Hepatocyte (in vitro differentiated cells): ENCODE measurements at regions not wholly inside any gene's neighbourhood (a gene's known extent, or its start where the extent isn't known, plus 50 kb on each side); places are given as distances from the start of the nearest gene placed in this dataset.

Source experiments
- EZH2 ChIP-seq: fragments of 200-600 bp; sonication (generic); IDR thresholded peaks from 2 replicates; pipeline ENCODE4 v1.6.1; 2016; ENCODE audit warnings: antibody characterized with exemption, mild to moderate bottlenecking, borderline replicate concordance
- EZH2phosphoT487 ChIP-seq: fragments of 200-600 bp; sonication (generic); IDR thresholded peaks from one replicate; pipeline ENCODE4 v1.6.1; 2018; ENCODE audit warnings: antibody characterized with exemption, mild to moderate bottlenecking, low read depth, moderate library complexity; ENCODE audit not compliant: unreplicated experiment, severe bottlenecking
- TF ChIP-seq, protein P1 (sequence below): fragments of 200-600 bp; sonication (generic); IDR thresholded peaks from 2 replicates; pipeline ENCODE4 v1.5.1; 2016; ENCODE audit warnings: antibody characterized with exemption, mild to moderate bottlenecking; ENCODE audit not compliant: poor library complexity

DNA sequence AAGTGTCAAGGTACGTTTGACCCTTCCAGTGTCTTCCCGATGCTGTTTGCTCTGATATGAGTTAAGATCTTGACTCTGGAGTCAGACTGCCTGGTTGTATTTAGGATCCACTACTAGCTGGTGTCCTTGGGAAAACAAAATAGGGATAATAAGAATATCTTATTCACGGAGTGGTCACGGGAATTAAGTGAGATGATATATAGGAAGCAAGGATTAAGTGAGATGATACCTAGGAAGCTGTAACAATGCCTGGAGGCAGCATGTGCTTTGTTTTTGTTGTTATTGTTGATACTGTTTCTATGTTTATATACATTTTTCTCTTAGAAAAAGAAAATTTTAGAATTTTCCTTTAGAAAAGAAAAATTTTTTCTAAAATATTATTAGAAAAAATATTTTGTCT lies 87.0 kb downstream of the LYZL1 start:
- TF ChIP-seq, protein P1, sequence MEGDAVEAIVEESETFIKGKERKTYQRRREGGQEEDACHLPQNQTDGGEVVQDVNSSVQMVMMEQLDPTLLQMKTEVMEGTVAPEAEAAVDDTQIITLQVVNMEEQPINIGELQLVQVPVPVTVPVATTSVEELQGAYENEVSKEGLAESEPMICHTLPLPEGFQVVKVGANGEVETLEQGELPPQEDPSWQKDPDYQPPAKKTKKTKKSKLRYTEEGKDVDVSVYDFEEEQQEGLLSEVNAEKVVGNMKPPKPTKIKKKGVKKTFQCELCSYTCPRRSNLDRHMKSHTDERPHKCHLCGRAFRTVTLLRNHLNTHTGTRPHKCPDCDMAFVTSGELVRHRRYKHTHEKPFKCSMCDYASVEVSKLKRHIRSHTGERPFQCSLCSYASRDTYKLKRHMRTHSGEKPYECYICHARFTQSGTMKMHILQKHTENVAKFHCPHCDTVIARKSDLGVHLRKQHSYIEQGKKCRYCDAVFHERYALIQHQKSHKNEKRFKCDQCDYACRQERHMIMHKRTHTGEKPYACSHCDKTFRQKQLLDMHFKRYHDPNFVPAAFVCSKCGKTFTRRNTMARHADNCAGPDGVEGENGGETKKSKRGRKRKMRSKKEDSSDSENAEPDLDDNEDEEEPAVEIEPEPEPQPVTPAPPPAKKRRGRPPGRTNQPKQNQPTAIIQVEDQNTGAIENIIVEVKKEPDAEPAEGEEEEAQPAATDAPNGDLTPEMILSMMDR: no peak
- TF ChIP-seq EZH2phosphoT487: no peak
- TF ChIP-seq EZH2: no peak
